Endothelial cell of hepatic sinusoid (primary cell): ENCODE measurements at regions not wholly inside any gene's neighbourhood (a gene's known extent, or its start where the extent isn't known, plus 50 kb on each side); places are given as distances from the start of the nearest gene placed in this dataset.
"Not testable (repeated sequence)": the region's sequence is repeated elsewhere in the genome, so short reads cannot be mapped to it uniquely, and the experiment has no call there.

Source experiments
- in situ Hi-C: cut with HindIII; loops from 2 replicates; pipeline ENCODE4 v1.10.0; 2017; ENCODE audit warnings: low sequenced_read_pairs

- in situ Hi-C loops, result no loop called here
These were observed 1624.8 kb upstream of the FLRT2 start for GRCh38 chr14:83905157-83905556.

- in situ Hi-C loops, result no loop called here
These were observed 1621.5 kb upstream of the FLRT2 start for GRCh38 chr14:83908419-83908818.

- in situ Hi-C loops, result no loop called here
These were observed 1620.4 kb upstream of the FLRT2 start for GRCh38 chr14:83909507-83909906.

GRCh38 chr14:83912032-83912642 is 1617.8 kb upstream of the FLRT2 start:
- in situ Hi-C loops, result no loop called here

DNA sequence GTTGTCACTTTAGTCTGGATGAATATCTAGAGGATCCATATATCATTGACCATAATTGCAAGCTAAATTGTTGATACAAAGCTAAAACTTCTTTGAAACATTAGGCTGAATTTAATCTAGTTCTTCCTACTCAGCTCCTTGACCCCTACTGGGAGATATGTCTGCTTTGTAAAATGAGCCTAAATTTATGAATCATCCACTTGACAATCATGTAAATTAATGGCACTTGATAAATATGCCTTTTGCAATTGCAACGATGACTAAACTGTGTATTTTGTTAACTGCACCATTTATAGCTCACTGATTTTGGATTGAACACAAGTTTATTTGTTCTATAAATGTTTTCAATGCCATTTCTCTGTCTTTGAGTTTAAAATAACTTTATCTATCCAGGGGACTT is 1616.5 kb upstream of the FLRT2 start:
- in situ Hi-C loops, result no loop called here

- in situ Hi-C loops, result no loop called here
These were observed 1611.4 kb upstream of the FLRT2 start for GRCh38 chr14:83918546-83918945.

DNA sequence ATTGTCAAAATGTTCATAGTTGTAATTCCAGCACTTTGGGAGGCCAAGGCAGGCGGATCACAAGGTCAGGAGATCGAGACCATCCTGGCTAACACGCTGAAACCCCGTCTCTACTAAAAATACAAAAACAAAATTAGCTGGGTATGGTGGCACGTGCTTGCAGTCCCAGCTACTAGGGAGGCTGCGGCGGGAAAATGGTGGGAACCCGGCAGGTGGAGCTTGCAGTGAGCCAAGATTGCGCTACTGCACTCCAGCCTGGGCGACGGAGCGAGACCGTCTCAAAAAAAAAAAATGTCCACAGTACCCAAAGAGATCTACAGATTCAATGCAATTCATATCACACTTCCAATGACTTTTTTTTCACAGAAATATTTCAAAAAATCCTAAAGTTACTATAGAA is 1610.3 kb upstream of the FLRT2 start:
- in situ Hi-C loops, result not testable (repeated sequence)

- in situ Hi-C loops, result no loop called here
These were observed 1606.1 kb upstream of the FLRT2 start for GRCh38 chr14:83923842-83924241.

- in situ Hi-C loops, result no loop called here
These were observed 1605.7 kb upstream of the FLRT2 start for GRCh38 chr14:83924259-83924658.

- in situ Hi-C loops, result no loop called here
These were observed 1589.7 kb upstream of the FLRT2 start for GRCh38 chr14:83940253-83940652.

- in situ Hi-C loops, result no loop called here
These were observed 1571.6 kb upstream of the FLRT2 start for GRCh38 chr14:83958359-83958758.

GRCh38 chr14:83960832-83961512 is 1569.0 kb upstream of the FLRT2 start:
- in situ Hi-C loops, result no loop called here

DNA sequence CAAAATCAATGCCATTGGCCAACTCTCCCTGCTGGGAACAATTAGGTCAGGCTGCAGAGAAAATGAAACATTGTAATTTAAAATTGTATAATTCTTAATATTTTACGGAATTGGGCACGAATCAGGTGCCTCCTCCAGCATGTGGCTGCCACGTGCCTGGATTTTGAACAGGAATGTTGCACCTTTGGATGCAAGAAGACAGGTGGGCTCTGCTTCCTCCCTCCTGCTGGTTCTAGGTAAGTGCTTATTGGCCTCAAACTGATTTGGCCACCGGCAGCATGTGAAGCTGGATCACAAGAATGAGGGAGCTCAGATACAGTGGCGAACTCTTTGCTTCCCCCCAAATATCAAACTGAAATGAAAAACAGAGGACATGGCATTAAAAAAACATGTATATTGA is 1559.9 kb upstream of the FLRT2 start:
- in situ Hi-C loops, result no loop called here

DNA sequence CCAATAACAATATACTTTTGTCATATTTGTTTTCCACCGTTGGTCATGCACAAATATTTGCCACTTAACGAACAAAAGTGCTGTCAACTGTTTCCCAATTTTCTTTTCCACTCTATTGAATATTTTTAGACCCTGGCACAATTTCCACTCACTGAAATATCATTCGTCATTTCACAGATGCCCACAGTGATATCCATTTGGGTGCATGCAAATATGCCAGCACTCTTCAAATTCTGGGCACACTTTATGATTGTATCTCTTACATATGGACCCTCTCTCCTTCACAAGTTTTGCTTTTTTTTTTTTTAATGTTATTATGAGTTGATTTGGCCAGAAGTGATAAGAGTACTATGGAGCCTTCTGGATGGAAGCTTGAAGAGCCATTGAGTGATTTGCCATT is 1557.3 kb upstream of the FLRT2 start:
- in situ Hi-C loops, result no loop called here

GRCh38 chr14:83974647-83975163 is 1555.2 kb upstream of the FLRT2 start:
- in situ Hi-C loops, result no loop called here

- in situ Hi-C loops, result no loop called here
These were observed 1554.5 kb upstream of the FLRT2 start for GRCh38 chr14:83975435-83975834.

DNA sequence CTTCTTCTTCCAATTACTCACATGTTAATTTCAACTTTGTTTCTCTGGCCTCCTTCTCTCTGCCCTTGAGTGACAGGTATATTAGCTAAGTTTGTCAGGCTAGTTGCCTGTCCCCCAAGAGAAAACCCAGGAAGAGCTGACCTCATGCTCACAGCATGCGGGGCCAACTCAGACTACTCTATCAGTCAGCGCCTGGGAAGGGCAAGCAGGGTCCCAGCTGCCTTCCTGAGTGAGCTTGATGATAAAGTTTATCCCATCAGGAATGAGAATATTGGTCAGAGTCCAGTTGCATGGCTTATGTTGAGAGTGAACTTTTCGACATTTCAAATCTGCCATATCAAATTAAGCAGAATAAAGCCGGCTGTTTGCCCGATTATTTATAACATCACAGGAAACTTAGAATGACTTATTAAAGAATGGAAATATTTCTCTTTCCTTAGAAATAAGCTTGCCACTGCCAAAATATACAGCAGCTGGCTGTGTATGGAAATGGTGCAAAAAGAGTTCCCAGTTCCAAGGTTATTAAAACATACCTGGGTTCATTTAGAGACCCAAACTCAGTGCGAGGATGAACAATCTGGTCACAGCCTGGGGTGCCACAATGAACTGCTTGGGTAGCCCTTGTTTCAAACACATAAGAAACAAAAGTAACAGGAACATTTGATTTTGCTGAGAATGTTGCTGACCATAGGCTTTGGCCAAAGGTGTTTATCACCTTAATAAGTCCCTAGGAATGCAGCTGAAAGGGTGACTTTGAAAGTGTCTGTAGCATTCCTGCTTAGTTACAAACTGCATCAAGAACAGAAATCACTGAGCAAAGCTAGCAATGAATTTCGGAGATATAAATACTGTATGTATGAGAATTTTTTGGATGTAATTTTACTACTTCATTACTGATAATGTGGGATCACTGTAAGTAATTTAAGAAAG is 1553.8 kb upstream of the FLRT2 start:
- in situ Hi-C loops, result no loop called here

DNA sequence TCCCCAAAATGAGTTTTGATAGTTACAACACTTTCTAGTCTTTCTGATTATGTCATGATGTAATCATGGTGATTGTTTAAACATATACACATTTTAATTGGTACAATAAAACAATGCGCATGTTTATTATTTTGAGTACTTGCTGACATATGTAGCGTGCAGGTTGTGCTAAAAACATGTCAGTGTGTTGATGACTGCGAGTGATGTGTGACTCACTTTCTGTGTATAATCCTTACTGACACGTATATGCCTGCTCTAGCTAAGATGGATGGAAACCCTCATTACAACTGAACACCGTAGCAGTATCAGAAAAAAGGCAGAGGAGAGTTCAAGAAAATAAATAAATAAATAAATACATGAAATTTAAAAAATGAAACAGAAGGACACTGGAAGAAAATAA is 1552.4 kb upstream of the FLRT2 start:
- in situ Hi-C loops, result no loop called here

GRCh38 chr14:83981676-83982258 is 1548.2 kb upstream of the FLRT2 start:
- in situ Hi-C loops, result not testable (repeated sequence)

GRCh38 chr14:83988275-83988674 is 1541.7 kb upstream of the FLRT2 start:
- in situ Hi-C loops, result no loop called here

DNA sequence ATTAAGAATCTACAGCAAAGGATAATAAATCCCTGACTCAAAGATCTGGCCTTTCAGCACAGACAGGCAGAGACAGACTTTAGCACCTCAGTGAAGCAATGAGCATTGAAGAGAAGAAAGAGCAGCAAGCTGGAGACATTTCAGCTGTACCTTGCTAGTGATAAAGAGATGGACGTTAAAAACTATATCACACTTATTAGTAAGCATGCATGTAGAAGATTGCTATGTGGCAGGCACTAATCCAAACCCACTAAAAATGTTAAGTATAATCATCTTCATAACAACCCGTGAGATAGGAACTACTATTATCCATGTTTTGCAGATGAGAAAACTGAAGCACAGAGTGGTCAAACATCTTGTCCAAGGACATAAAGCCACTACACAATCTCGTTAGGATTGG is 1538.3 kb upstream of the FLRT2 start:
- in situ Hi-C loops, result no loop called here
